ENCODE measurements at regions not wholly inside any gene's neighbourhood (a gene's known extent, or its start where the extent isn't known, plus 50 kb on each side); places are given as distances from the start of the nearest gene placed in this dataset.

GRCh38 chr13:65504213-65504612 is 1725.9 kb downstream of the PCDH9 start:
- TF ChIP-seq, protein P1, sequence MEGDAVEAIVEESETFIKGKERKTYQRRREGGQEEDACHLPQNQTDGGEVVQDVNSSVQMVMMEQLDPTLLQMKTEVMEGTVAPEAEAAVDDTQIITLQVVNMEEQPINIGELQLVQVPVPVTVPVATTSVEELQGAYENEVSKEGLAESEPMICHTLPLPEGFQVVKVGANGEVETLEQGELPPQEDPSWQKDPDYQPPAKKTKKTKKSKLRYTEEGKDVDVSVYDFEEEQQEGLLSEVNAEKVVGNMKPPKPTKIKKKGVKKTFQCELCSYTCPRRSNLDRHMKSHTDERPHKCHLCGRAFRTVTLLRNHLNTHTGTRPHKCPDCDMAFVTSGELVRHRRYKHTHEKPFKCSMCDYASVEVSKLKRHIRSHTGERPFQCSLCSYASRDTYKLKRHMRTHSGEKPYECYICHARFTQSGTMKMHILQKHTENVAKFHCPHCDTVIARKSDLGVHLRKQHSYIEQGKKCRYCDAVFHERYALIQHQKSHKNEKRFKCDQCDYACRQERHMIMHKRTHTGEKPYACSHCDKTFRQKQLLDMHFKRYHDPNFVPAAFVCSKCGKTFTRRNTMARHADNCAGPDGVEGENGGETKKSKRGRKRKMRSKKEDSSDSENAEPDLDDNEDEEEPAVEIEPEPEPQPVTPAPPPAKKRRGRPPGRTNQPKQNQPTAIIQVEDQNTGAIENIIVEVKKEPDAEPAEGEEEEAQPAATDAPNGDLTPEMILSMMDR (IDR thresholded peaks at IDR 0.05 in 4 of 5, conservative IDR thresholded peaks at IDR 0.05 in 1 of 5): no peak
- no peak for TF ChIP-seq POLR2A (IDR thresholded peaks at IDR 0.05)

Data from gastrocnemius medialis (tissue), 4 donors.